Left lung (tissue), 4 donors: ENCODE measurements at regions not wholly inside any gene's neighbourhood (a gene's known extent, or its start where the extent isn't known, plus 50 kb on each side); places are given as distances from the start of the nearest gene placed in this dataset.

Experiments
- ATAC-seq: fragments of 200-7000 bp; cut with Tn5 transposase; one replicate; pipeline ENCODE4 v1.9.1; 2020; ENCODE audit warnings: moderate library complexity
- DNase-seq, 4 donors: peaks; one replicate each; pipeline ENCODE4 v3.0.0-alpha.2; 2013 to 2020
- H3K27ac ChIP-seq, 2 donors: fragments of 200-600 bp; sonication (generic) in 1 of 2; one replicate each; pipeline versions ENCODE4 v1.5.0 to v1.8.0; 2020 to 2021
- H3K27me3 ChIP-seq, 2 donors: fragments of 200-600 bp; sonication (generic) in 1 of 2; one replicate each; pipeline versions ENCODE4 v1.5.0 to v1.8.0; 2020 to 2021
- H3K36me3 ChIP-seq, 2 donors: fragments of 200-600 bp; sonication (generic) in 1 of 2; one replicate each; pipeline versions ENCODE4 v1.5.0 to v1.8.0; 2020 to 2021
- H3K4me1 ChIP-seq, 2 donors: fragments of 200-600 bp; one replicate each; pipeline ENCODE4 v1.8.0; 2021
- H3K4me3 ChIP-seq, 2 donors: fragments of 200-600 bp; sonication (generic) in 1 of 2; one replicate each; pipeline versions ENCODE4 v1.5.0 to v1.8.0; 2020 to 2021; ENCODE audit warnings: mild to moderate bottlenecking in 1 of 2
- H3K9me3 ChIP-seq, 2 donors: fragments of 200-600 bp; sonication (generic) in 1 of 2; one replicate each; pipeline versions ENCODE4 v1.5.0 to v1.8.0; 2020 to 2021
- CTCF ChIP-seq, 2 donors: fragments of 200-600 bp; sonication (generic) in 1 of 2; IDR thresholded peaks; one replicate each; pipeline versions ENCODE4 v1.5.0 to v1.8.0; 2021; ENCODE audit warnings: antibody characterized with exemption in 2 of 2
- intact Hi-C, 2 donors: fragments of 100-400 bp; cut with DNase I; formaldehyde crosslinking; loops; one replicate each; pipeline versions ENCODE4 v1.11.2 to v1.14.2; 2022
- donor health status: DM: no; HTN: yes; CAD: no.
- donor health status: DM: no; HTN: no; CAD: no.

GRCh38 chr11:100578831-100579311 is 108.2 kb upstream of the ARHGAP42 start:
- Histone ChIP-seq H3K27ac (no peak overlapping the region), H3K36me3 (no peaks in the 10 kb centered on the region), H3K27me3 (no peaks in the 10 kb centered on the region), H3K4me3 (no peak overlapping the region), H3K4me1 (peaks cover 6% of the 10 kb centered on the region in 2 donors), H3K9me3 (no peaks in the 10 kb centered on the region)
- ATAC-seq (no peak), DNase-seq (peak in 2 of 4 donors; percentile 46 to 65)
- intact Hi-C loops = loop anchor here in 1 of 2 donors (10.0 kb wide), 1 partner anchor 356 kb away; no protein-coding TSS in a partner anchor
- no peak for TF ChIP-seq CTCF (IDR thresholded peaks at IDR 0.05)

GRCh38 chr11:100581318-100581717 is 105.8 kb upstream of the ARHGAP42 start:
- intact Hi-C loops = no loop called here
- Histone ChIP-seq H3K27ac (no peak overlapping the region), H3K27me3 (no peaks in the 10 kb centered on the region), H3K4me3 (no peak overlapping the region), H3K36me3 (no peaks in the 10 kb centered on the region), H3K4me1 (peaks cover under 1 to 6% of the 10 kb centered on the region in 2 donors), H3K9me3 (no peaks in the 10 kb centered on the region)
- DNase-seq (no peak), ATAC-seq (no peak)
- no peak for TF ChIP-seq CTCF (IDR thresholded peaks at IDR 0.05)

DNA sequence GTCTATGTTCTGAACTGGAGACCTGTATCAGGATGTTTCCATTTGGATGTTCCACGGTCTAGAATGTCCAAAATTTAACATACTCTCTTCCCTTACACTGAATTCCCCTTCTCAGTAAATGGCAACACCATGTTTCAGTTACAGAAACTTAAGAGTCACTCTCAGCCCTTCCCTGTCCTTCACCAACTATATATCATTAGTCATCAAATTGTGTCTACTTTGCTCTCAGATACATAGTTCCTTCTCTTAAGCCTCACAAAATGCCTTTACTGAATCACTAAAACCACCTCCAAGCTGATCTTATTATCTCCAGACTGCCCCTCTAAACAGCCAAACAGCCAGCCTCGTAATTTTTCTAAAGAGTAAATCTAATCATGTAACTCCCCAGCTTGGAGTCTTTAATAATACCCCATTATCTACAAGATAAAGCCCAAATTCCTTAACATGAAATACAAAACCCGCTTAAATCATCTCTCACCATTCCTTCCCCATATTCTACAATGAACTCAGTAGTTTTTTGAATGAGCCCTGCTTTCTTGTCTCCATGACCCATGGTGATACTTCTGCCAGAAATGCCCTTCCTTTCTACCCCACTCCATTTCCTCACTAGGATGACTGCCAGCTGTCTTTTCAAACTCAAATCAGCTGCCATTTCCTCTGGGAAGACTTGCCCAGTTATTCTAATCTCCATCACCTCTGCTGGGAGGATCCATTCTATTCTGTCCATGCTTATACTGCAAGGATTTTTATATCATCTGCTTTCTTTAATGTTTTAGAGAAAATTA is 102.7 kb upstream of the ARHGAP42 start:
- H3K36me3 ChIP-seq = no peaks in the 10 kb centered on the region
- no peaks in the 10 kb centered on the region for H3K9me3 ChIP-seq
- TF ChIP-seq CTCF (IDR thresholded peaks at IDR 0.05) = no peak
- no peak for ATAC-seq
- H3K4me1 ChIP-seq = no peaks in the 10 kb centered on the region
- H3K27ac ChIP-seq = no peak overlapping the region
- intact Hi-C loops = no loop called here
- H3K4me3 ChIP-seq = no peak overlapping the region
- H3K27me3 ChIP-seq = no peaks in the 10 kb centered on the region
- DNase-seq = peak in 2 of 4 donors; percentile 59 to 64

DNA sequence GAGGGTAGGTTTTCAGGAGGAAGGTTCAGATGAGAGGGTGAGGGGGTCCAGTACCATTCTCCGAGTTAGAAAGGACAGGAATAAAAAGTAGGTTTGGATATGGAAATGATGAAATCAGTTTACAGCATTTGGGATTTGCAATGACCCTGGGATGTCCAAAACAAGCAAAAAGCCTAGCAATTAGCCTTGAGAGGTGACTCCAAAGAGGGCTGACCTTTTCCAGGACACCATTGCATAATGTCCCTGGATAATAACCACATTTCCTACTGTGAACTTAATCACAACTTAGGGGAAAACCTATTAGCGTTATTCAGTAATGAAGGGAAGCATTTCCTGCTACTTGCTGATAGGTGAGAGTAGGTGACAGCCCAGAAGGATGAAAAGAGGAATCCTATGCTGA is 101.4 kb upstream of the ARHGAP42 start:
- TF ChIP-seq CTCF (IDR thresholded peaks at IDR 0.05) = no peak
- intact Hi-C loops = no loop called here
- ATAC-seq (no peak), DNase-seq (no peak)
- Histone ChIP-seq H3K36me3 (no peaks in the 10 kb centered on the region), H3K9me3 (no peaks in the 10 kb centered on the region), H3K4me3 (no peak overlapping the region), H3K4me1 (no peaks in the 10 kb centered on the region), H3K27me3 (no peaks in the 10 kb centered on the region), H3K27ac (no peak overlapping the region)

DNA sequence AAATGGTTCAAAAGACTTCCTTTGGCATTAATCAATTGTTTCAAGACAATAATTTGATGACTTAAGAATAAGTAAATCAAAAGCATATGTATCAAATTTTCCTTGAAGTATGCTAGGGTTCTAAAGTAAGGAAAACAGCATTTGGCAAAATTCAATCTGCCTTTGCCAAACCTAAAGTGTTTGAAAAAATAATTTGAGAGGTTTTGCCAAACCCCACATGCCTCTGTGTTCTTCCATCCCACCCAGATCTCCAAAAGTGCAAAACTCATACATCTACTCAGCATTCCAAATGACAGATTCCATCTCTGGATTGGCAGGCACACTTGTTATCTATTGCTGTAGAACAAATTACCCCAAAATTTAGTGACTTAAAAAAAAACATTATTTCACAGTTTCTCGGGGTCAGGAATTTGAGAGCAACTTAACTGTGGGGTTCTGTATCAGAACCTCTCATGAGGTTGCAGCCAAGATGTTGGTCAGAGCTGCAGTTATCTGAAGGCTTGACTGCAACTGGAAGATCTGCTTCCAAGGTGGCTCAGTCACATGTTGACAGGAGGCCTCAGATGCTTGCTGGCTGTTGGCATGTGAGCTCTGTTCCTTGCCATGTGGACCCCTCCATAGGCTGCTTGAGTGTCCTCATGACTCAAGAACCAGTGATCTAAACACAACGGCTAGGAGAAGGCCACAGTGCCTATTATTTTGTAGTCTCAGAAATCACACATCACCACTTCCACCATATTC is 100.6 kb upstream of the ARHGAP42 start:
- DNase-seq (no peak), ATAC-seq (no peak)
- no peaks in the 10 kb centered on the region for H3K27me3 ChIP-seq
- no peaks in the 10 kb centered on the region for H3K9me3 ChIP-seq
- intact Hi-C loops = no loop called here
- no peak for TF ChIP-seq CTCF (IDR thresholded peaks at IDR 0.05)
- H3K4me3 ChIP-seq = no peak overlapping the region
- H3K36me3 ChIP-seq = no peaks in the 10 kb centered on the region
- H3K4me1 ChIP-seq = no peaks in the 10 kb centered on the region
- no peak overlapping the region for H3K27ac ChIP-seq
